ENCODE measurements at regions not wholly inside any gene's neighbourhood (a gene's known extent, or its start where the extent isn't known, plus 50 kb on each side); places are given as distances from the start of the nearest gene placed in this dataset.

- no peak overlapping the region for H3K27ac ChIP-seq
- no peak for DNase-seq
- intact Hi-C loops (cut with DNase I), result no loop called here
- H3K4me1 ChIP-seq, result no peaks in the 10 kb centered on the region
- H3K9me3 ChIP-seq, result no peaks in the 10 kb centered on the region
- H3K36me3 ChIP-seq, result no peaks in the 10 kb centered on the region
- no peak overlapping the region for H3K4me3 ChIP-seq (replicated peaks in 1 of 3)
- no peaks in the 10 kb centered on the region for H3K27me3 ChIP-seq
- TF ChIP-seq CTCF (IDR thresholded peaks at IDR 0.05) (no peak), POLR2A (IDR thresholded peaks at IDR 0.05) (no peak)
These were observed 496.8 kb upstream of the ZEB2 start for GRCh38 chr2:145016711-145017110.

- intact Hi-C loops (cut with DNase I), result no loop called here
- no peak overlapping the region for H3K27ac ChIP-seq
- 93% methylated on average over 2 of the region's 2 CpGs for WGBS, 2 donors
These were observed 495.6 kb upstream of the ZEB2 start for GRCh38 chr2:145015561-145015960.

GRCh38 chr2:145012806-145013205 is 492.9 kb upstream of the ZEB2 start:
- Histone ChIP-seq H3K4me3 (replicated peaks in 1 of 3) (no peak overlapping the region), H3K36me3 (no peaks in the 10 kb centered on the region), H3K4me1 (peaks cover 0 to 2% of the 10 kb centered on the region in 2 donors), H3K27ac (no peak overlapping the region), H3K27me3 (no peaks in the 10 kb centered on the region), H3K9me3 (no peaks in the 10 kb centered on the region)
- WGBS, 2 donors, result 93 to 94% methylated on average over 3 of the region's 3 CpGs
- no peak for DNase-seq
- TF ChIP-seq CTCF (IDR thresholded peaks at IDR 0.05), result no peak
- no peak for TF ChIP-seq POLR2A (IDR thresholded peaks at IDR 0.05)
- intact Hi-C loops (cut with DNase I), result no loop called here

More at GRCh38 chr2:145015561-145015960, 495.6 kb upstream of the ZEB2 start:
- Histone ChIP-seq H3K4me1 (no peaks in the 10 kb centered on the region), H3K9me3 (no peaks in the 10 kb centered on the region), H3K27me3 (no peaks in the 10 kb centered on the region), H3K4me3 (replicated peaks in 1 of 3) (no peak overlapping the region), H3K36me3 (no peaks in the 10 kb centered on the region)
- DNase-seq, result no peak
- TF ChIP-seq POLR2A (IDR thresholded peaks at IDR 0.05), result no peak
- no peak for TF ChIP-seq CTCF (IDR thresholded peaks at IDR 0.05)

GRCh38 chr2:145012214-145012670 is 492.3 kb upstream of the ZEB2 start:
- H3K27me3 ChIP-seq, result no peaks in the 10 kb centered on the region
- H3K9me3 ChIP-seq, result no peaks in the 10 kb centered on the region
- no peaks in the 10 kb centered on the region for H3K36me3 ChIP-seq
- WGBS, 2 donors, result 66 to 69% methylated on average over 4 of the region's 4 CpGs
- intact Hi-C loops (cut with DNase I), result no loop called here
- TF ChIP-seq CTCF (IDR thresholded peaks at IDR 0.05) (no peak), POLR2A (IDR thresholded peaks at IDR 0.05) (no peak)
- H3K4me1 ChIP-seq, result peaks cover 0 to 6% of the 10 kb centered on the region in 2 donors
- H3K27ac ChIP-seq, result no peak overlapping the region
- DNase-seq, result no peak
- H3K4me3 ChIP-seq (replicated peaks in 1 of 3), result no peak overlapping the region

GRCh38 chr2:145010635-145011034 is 490.7 kb upstream of the ZEB2 start:
- peaks cover 0 to 6% of the 10 kb centered on the region in 2 donors for H3K4me1 ChIP-seq
- no peak for TF ChIP-seq POLR2A (IDR thresholded peaks at IDR 0.05)
- no peak for TF ChIP-seq CTCF (IDR thresholded peaks at IDR 0.05)
- no peaks in the 10 kb centered on the region for H3K27me3 ChIP-seq
- intact Hi-C loops (cut with DNase I), result no loop called here
- H3K9me3 ChIP-seq, result no peaks in the 10 kb centered on the region
- no peaks in the 10 kb centered on the region for H3K36me3 ChIP-seq
- H3K27ac ChIP-seq, result no peak overlapping the region
- WGBS, 2 donors, result 82 to 87% methylated on average over 2 of the region's 2 CpGs
- no peak overlapping the region for H3K4me3 ChIP-seq (replicated peaks in 1 of 3)
- DNase-seq, result no peak
